GM20431 (cell line): ENCODE measurements at regions not wholly inside any gene's neighbourhood (a gene's known extent, or its start where the extent isn't known, plus 50 kb on each side); places are given as distances from the start of the nearest gene placed in this dataset.

ENCODE experiments used
- in situ Hi-C: fragments of 300-500 bp; cut with MseI, MboI; formaldehyde crosslinking; loops from one replicate; pipeline ENCODE4 v1.15.0; 2020; ENCODE audit warnings: low sequenced_read_pairs; ENCODE audit not compliant: unreplicated experiment

DNA sequence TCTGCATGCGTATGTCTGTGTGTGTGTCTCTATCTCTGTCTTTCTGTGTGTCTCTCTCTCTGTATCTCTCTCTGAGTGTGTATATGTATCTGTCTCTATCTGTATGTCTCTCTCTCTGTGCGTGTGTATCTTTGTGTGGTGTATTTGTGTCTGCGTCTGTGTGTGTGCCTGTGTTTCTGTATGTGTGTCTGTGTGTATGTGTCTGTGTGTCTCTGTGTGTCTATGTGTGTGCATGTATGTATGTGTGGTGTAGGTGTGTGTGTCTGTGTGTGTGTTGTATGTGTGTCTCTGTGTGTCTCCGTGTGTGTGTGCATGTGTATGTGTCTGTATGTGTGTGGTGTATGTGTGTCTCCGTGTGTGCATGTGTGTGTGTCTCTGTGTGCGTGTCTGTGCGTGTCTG lies 243.0 kb upstream of the FOXQ1 start:
- in situ Hi-C loops, result no loop called here

DNA sequence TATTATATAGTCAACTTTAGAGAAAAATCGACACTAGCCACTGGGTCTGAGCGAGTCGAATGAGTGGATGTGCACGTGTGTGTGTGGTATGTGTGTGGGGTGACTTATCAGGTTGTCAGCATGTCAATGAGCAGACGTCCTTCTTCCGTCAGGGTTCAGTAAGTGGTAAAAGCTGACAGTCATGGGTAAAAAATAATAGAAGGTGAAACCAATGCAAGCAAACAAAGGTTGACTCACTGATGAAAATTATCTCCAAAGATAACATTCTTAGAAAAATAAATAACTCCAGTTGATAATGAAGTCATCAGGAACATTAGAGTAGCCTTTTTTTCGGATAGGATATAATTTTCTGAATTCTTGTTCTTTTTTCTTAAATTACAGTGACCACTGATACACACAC lies 243.8 kb upstream of the FOXQ1 start:
- in situ Hi-C loops, result no loop called here

DNA sequence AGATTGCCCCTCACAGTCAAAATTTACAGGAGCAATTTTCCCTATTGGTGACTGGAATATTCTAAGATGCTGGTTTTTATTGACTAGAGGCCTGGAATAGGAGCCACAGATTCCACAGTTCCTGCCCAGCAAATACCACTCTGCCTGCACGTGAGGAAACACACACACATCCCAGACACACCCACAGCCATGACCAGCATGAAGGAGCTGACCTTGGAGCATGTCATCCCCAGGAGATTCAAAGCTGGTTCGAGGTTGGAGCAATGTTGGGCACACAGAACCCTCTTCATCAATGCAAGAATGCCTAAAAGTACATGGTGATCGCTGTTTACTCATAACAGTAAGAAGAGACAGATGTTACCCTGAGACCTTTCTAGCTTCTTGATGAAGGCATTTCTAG lies 244.6 kb upstream of the FOXQ1 start:
- in situ Hi-C loops, result no loop called here

DNA sequence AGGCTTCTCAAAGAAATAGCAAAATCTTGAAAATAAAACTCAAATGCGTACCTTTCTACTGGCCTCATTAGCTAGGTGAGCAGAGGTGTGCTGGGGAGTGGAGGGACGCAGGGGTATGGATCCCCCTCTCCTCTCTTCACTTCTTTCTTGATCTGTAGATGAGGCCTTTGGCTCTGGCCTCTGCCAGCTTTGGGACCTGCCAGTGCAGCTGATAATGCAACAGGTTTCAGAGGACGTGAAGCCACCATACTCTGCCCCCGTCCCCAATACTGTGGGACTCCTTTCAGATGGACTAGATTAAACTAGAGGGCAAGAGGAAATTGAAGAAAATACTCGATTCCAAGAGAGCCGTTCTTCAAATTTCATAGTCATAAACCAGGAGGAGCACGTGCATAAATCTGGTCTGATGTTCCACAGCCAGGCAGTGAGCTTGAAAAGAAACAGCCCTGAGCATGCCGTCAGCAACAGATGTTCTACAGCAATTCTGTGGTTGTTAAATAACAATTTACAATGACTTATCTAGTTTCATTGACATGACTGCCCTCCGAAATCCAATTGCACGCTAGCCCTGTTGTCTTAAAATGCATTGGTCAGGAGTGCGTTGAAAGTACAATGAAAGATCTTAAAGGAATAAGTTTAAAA lies 245.3 kb upstream of the FOXQ1 start:
- in situ Hi-C loops, result no loop called here

DNA sequence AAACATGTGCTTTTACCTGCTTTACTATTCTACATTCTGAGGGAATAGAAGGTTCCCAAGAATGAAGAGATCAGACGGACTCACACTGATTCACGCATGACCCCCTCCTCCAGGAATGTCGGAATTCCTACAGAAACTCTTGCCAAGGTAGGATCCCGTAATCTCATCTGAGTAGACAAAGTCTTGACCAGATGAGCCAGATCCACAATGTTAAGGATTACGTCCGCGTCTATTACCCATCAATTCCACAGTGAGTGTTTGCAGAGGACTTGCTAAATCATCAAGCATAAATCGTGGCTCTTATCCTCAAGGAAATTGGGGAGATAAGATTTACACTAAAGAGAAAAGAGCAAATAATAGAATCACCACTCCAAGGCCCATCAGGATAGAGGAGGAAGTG lies 245.9 kb upstream of the FOXQ1 start:
- in situ Hi-C loops, result no loop called here

DNA sequence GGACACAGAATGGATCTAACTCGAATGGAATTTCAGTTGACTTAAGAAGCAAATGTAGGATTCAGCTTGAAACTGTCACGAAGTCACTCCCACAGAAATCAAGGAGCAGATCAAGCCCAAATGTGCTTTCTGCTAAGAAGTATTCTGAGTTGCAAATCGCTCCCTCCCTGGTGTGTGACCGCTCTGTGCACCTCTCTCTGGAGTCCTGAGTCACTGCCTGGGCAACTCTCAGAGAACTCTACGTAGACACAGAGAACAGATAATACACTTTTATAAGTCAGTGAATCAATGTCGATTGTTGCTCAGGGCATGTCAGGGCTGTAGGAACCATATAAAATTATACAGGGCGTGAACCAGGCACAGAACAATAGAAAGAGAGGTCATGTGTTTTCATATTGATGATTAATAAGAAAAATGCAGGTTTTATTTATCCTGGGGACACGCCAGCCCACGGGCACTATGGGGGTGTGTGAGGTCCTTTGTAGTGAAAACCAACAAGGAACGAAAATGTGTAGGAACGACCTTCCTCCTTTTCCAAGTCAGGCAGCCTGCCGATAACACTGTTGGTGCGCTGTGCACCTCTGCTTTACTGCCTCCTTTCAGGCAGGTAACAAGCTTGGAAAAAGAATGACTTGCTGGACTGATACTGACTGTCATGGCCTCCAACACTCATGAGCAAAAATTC lies 248.1 kb upstream of the FOXQ1 start:
- in situ Hi-C loops, result no loop called here

DNA sequence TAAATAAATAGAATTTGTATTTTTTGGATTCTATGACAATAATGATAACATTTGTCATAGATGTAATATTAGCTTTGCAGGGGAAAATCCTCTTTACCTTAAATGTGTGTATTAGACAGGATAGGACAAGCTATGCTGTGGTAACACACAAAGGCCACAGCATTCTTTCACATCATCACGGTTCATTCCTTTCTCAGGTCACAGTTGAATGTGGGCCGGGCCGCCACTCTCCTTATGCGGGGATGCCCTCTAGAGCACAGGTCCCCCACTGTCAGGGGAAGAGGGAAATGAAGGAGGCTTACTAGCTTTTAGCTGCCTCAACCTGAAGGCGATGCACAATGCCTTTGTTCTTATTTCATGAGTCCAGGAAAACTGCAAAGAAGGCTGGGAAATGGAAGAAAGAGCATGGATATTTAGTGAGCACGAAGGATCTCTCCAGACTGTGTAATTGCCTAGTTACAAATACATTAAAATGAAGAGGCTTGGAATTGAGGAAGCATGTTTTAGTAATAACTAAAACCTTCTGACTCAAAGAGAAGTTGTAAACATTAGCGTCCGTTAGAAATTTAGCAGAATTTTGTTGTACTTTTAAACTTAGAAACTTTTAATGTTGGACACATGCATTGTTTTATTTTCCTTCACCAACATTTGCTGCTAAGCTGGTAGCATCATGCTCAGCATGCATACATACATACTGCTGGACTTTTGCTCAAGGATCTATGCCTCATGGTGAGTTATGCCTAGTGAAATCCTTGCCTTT lies 248.9 kb upstream of the FOXQ1 start:
- in situ Hi-C loops, result no loop called here

DNA sequence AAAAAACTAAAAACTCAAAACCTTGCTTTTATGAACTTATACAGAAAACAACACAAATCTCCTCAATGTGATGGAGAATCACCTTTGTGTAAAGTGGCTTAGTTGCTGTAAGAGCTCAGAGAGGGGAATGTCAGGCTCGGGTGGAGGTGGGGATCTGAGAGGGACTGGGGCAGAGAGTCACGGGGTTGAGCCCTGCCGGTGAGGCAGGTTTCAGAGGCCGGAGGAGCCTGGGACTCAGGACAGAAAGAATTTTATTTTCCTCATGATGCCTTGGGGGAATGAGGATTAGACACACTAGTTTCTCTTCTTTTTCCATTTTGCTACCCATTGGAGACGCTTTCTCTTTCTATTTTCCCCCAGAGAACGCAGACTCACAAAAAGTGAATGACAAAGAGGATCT lies 252.3 kb upstream of the FOXQ1 start:
- in situ Hi-C loops, result no loop called here

DNA sequence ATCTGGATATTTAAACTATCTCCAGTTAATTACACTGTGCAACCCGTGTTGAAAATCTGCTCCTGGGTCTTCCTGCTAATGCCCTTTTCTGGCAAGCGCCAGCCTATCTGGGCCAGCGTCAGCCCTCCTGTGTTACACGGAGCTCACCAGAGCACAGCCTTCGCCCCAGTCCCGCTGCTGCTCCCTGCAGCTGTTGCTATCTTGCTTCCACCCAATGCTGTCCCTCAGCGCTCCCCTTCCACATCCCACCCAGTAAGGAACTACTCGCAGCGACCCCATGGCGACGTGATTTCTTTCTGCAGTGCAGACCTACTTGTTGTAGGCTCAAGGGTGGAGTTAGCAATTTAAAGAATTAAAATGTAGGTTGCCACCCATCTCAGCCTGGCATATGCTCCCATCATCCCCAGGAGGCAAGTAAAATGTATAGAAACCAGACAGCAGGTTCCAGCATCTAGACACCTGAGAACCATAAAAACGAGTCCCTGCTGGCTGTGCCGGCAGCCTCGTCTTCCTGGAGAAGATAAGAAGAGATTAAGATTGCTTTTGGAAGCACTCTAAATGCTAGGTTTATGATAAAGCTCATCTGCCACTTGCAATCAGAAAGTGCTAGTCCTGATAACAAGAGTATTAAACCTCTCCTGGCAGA lies 254.3 kb upstream of the FOXQ1 start:
- in situ Hi-C loops, result no loop called here

DNA sequence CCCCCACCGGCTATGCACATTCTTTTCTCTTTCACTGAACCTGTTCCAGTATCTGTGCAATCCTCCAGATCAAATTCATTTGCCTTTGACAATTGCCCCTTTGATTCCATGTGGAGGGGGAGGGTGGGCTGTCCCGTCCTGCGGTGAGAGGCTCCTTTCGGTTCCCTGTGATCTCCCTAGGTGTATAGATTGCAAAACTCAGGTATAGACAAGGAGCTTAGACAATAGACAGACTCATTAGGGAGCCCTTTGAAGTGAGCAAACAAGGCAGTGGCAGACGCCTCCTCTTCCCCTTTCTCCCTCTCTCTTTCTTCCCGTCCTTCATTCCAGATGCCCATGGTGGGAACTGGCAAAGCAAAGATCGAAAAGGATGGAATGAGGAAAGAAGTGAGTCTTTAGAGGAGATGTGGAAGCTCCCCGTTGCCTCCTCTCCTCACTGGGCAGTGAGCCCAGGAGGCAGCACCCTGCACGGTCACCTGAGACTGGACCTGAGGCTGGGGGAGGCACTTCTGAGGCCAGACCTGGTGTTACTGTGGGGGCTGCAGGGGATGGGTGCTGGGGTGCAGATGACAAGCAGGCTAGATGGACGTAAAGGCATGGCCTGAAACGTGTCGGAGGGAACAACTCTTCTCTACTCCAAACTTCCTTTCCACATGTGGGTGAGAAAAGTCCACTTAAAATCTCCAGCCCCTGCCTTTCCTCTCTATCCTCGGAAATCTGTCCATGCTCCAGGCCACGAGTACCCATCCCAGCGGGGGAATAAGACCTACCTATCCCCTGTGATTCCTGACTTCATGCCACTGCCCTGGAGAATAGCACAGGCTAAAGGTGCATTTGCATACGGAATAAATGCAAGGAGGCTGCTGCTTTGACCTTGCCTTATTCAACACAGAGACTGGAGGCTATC lies 256.6 kb upstream of the FOXQ1 start:
- in situ Hi-C loops, result no loop called here

DNA sequence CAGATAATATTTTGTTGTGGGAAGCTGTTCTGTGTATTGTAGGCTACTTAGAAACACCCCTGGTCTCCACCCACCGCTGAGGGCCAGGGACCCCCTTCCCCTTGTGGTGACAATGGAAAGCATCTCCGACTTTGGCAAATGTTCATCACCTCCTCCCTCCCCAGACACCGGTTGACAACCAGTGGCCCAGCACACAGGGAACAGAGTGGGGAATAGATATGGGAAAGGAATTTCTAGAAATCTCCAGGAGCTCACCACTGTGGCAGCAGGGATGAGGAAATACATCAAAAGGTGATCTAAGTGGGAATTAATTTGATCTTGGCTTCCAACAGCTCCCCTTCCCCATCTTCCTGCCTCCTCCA lies 257.3 kb upstream of the FOXQ1 start:
- in situ Hi-C loops, result no loop called here

DNA sequence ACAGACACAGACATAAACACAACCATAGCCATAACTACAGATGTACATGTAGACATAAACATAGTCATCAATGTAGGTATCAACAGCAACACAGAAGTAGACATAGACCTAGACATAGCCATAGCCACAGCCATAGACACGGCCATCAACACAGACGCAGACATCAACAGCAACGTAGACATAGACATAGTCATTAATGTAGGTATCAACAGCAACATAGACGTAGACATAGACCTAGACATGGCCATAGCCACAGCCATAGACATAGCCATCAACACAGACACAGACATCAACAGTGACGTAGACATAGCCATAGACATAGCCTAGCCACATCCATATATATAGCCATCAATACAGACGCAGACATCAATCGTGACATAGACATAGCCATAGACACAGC lies 258.3 kb upstream of the FOXQ1 start:
- in situ Hi-C loops, result no loop called here

DNA sequence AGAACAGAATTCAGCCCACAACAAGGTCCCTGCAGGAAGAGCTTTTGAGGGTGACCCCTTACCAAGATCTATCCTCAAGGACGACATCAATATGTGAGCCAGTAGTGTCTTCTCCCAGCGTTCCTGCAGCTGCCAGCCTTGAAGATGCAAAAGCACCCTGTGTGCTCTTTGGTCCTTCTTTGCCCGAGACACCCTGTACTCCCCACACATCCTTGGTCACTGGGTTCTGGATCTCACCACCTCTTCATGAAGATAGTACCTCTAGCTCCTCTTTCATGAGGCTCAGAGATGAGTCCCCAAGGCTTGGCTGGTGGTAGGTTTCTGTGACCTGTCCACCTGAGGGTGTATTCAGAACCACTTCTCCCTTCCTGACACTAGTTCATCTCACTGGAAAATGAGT lies 259.6 kb upstream of the FOXQ1 start:
- in situ Hi-C loops, result no loop called here

DNA sequence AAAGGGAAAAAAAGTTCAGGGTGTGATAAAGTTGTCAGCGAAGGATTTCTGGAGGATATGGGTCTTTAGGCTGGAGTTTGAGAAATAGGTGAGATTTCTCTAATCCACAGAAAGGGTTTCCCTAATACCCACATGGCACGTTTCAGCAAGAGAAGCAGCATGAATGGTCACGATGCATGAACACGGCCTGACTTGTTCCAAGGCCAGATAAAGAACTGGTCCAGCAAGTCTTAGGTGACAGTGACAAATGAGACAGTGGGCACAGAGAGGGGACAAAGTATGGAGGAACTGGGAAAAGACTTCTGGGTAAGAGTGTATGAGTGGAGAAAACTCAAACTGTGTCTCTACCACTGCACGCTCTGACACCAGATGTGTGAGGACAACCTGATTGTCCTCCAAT lies 262.0 kb upstream of the FOXQ1 start:
- in situ Hi-C loops, result no loop called here

DNA sequence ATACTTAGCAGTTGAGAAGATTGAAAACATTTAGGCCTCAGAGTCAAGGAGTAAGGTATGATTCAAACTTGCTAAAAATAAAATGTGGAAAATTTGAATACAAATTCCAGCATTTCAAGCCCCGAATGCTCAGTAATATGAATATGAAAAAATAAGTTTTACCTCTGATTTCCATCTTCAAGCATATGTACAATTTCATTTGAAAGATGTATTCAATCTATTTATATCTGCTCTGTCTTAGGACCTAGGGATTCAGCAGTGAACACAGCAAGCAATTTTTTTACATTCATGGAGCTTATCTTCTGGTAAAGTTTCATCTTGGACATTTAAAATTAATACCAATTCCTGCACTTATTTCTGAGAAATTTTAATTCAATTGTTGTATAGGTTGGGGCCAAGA lies 262.7 kb upstream of the FOXQ1 start:
- in situ Hi-C loops, result no loop called here

DNA sequence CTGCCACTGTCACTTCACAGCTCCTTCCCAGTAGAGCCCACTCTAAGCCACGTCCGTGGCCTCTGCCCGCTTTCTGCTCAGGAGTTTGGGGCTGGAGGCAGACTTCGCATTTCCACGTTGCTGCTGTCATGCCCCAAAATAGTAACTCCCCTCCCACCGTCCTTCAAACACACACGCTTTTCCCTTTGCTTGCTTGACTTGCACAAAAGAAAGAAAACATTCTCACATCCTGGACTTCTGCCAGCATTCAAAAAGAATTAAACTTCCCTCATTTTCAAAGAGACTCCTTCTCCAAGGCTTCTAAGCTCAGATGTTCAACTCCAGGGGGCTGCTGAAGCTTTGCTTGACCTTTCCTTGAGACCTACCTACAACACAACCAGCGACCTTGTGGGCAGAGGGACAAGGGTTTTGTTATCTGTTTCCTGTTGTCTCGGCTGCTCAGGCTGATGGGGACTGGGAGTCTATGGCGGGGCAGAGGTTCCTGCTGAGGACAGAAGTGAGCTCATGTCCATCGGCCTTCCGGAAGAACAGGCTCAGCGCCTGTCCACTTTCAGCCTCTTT lies 263.8 kb upstream of the FOXQ1 start:
- in situ Hi-C loops, result no loop called here

DNA sequence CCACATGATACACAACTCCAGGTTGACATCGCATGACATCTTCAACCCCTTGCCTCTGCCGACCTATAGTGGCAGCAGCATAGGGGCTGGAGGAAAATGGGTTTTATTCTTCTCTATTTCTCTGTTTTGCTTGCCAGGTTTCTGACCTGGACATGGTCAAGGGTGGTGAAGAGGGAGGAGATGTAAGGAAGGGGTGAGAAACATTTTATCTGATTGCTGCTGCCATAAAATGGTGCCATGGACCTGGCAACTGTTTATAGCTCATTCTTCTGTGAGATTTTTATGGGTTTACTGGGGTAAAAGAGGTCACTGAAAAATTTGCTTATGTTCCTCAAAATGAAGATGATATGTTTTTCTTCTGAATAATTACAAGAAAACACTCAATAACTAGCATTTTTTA lies 266.7 kb upstream of the FOXQ1 start:
- in situ Hi-C loops, result no loop called here

DNA sequence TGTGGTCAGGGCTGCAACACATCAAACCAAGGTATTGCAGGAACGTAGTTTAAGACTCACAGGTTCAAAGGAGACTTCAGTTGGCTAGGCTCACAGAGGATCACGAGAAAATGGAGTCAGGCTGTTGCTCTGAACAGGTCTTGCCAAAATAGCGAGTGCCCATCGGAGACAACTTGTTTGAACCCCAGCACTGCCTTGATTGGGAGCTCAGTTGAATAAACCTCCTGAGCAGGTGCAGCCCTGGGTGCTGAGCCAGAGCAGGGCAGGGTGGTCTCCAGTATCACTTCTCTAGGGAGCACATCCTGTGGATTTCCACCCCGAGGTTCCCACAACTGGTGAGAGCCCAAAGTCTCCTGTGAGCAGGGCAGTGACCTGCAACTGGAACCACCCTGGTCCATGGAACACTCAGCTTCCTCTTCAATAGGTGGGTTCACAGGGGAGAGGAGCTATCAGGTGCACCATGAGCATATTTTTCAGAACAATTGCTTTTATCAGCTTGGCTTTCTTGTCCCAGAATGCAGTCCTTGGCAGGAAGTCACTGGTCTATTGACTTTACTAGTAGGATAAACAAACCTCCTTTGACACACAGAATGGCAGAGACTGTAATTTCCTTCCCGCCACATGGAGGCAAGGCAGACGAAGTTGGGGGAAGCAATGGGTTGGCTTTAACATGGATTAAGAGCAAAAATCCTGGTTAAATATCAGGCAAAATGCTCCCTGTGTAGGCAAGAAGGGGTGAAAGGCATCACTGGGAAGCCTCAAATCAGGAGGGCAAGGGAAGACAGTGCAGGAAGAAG lies 267.7 kb upstream of the FOXQ1 start:
- in situ Hi-C loops, result no loop called here

DNA sequence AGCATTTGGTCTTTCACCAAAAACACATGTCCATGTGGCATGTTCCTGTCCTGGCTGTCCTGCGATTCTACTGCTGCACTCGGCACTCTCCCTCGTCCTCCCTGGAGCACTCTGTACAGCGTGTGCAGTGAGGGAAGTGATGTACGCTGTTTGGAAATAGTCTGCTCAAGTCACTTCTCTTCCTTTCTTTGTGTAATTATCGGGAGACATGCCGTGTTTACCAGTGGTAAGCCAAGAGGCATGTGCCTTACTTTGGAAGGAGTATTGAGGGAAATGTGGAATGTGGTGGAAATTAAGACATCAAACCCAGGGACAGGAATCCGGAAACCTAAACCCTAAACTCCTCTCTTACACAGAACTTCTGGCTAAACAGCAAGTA lies 268.5 kb upstream of the FOXQ1 start:
- in situ Hi-C loops, result no loop called here
